Adrenal gland (tissue), 9 donors: ENCODE measurements at regions not wholly inside any gene's neighbourhood (a gene's known extent, or its start where the extent isn't known, plus 50 kb on each side); places are given as distances from the start of the nearest gene placed in this dataset.

Experiments
- DNase-seq, 7 donors: peaks; one replicate each; pipeline ENCODE4 v3.0.0-alpha.2; 2019 to 2020
- H3K27ac ChIP-seq, 5 donors: fragments of 200-600 bp; sonication (generic) in 4 of 5; 1 replicate in 3 of 5; 2 replicates in 2 of 5; pipeline versions ENCODE4 v1.5.1 to v1.8.0; 2016 to 2020; ENCODE audit warnings: mild to moderate bottlenecking in 1 of 5
- H3K27me3 ChIP-seq: fragments of 200-600 bp; 2 replicates; pipeline ENCODE4 v1.8.0; 2021
- H3K36me3 ChIP-seq, 2 donors: fragments of 200-600 bp; replicated peaks in 1 of 2; 1 replicate in 1 of 2; 2 replicates in 1 of 2; pipeline versions ENCODE4 v1.5.1 to v1.8.0; 2018 to 2022
- H3K4me1 ChIP-seq, 2 donors: fragments of 200-600 bp; replicated peaks in 1 of 2; 1 replicate in 1 of 2; 2 replicates in 1 of 2; pipeline versions ENCODE4 v1.5.1 to v1.8.0; 2018 to 2021
- H3K4me3 ChIP-seq, 4 donors: fragments of 200-600 bp; sonication (generic) in 3 of 4; one replicate each; pipeline ENCODE4 v1.5.1; 2016 to 2018
- H3K9me3 ChIP-seq, 3 donors: fragments of 200-600 bp; sonication (generic) in 1 of 3; replicated peaks in 1 of 3; 1 replicate in 2 of 3; 2 replicates in 1 of 3; pipeline versions ENCODE4 v1.5.1 to v1.8.0; 2016 to 2021
- CTCF ChIP-seq, 6 experiments: fragments of 450-650 bp in 4 of 6; fragments of 200-600 bp in 2 of 6; sonication (generic) in 1 of 6; IDR thresholded peaks; 1 replicate in 5 of 6; 2 replicates in 1 of 6; pipeline versions ENCODE4 v1.5.1 to v1.8.0; 2016 to 2021; ENCODE audit warnings: antibody characterized with exemption in 6 of 6, mild to moderate bottlenecking in 2 of 6, moderate library complexity in 1 of 6
- POLR2A ChIP-seq, 2 donors: fragments of 450-650 bp; IDR thresholded peaks; one replicate each; pipeline ENCODE4 v1.6.1; 2017; ENCODE audit warnings: antibody characterized with exemption in 2 of 2, mild to moderate bottlenecking in 2 of 2, moderate library complexity in 1 of 2
- WGBS, 4 donors: extraction: QIAGEN DNeasy Blood & Tissue Kit in 2 of 4; methylation state at CpG; one replicate each; pipeline versions ENCODE4 v1.1.5 to v1.1.7; 2013 to 2017; 5-methylcytosine and 5-hydroxymethylcytosine counted together
- intact Hi-C, 2 donors: fragments of 100-400 bp; cut with DNase I; formaldehyde crosslinking; loops; one replicate each; pipeline versions ENCODE4 v1.14.1 to v1.15.0; 2022 to 2023
- donor health status: healthy with polysubstance abuse.
- donor health status: Bipolar disorder and iron deficiency.
- donor health status: DM: yes; HTN: yes; CAD: no.
- donor health status: DM: no; HTN: no; CAD: no.
- donor health status: DM: no; HTN: no; CAD: no.

GRCh38 chr6:41488433-41489119 lies 57.6 kb upstream of the FOXP4 start:
- no peaks in the 10 kb centered on the region for H3K9me3 ChIP-seq
- no peak overlapping the region for H3K27ac ChIP-seq
- TF ChIP-seq POLR2A (IDR thresholded peaks at IDR 0.05) (no peak), CTCF (IDR thresholded peaks at IDR 0.05) (no peak)
- no peak overlapping the region for H3K4me3 ChIP-seq
- 51 to 64% (median 60%) methylated on average over 11 to 12 of the region's 12 CpGs for WGBS, 4 donors
- DNase-seq, result peak in 1 of 7 donors; percentile 4
- H3K27me3 ChIP-seq, result no peaks in the 10 kb centered on the region
- intact Hi-C loops, result no loop called here
- H3K36me3 ChIP-seq, result no peaks in the 10 kb centered on the region
- no peaks in the 10 kb centered on the region for H3K4me1 ChIP-seq

GRCh38 chr6:41489120-41489851 lies 56.9 kb upstream of the FOXP4 start:
- H3K9me3 ChIP-seq, result no peaks in the 10 kb centered on the region
- no peak overlapping the region for H3K27ac ChIP-seq
- no peak overlapping the region for H3K4me3 ChIP-seq
- no peaks in the 10 kb centered on the region for H3K27me3 ChIP-seq
- H3K4me1 ChIP-seq, result no peaks in the 10 kb centered on the region
- H3K36me3 ChIP-seq, result no peaks in the 10 kb centered on the region
- intact Hi-C loops, result no loop called here
- no peak for DNase-seq
- 67 to 83% (median 75%) methylated on average over 16 of the region's 16 CpGs for WGBS, 4 donors
- no peak for TF ChIP-seq POLR2A (IDR thresholded peaks at IDR 0.05)
- TF ChIP-seq CTCF (IDR thresholded peaks at IDR 0.05), result no peak

GRCh38 chr6:41492261-41492891 lies 53.8 kb upstream of the FOXP4 start:
- intact Hi-C loops, result no loop called here
- WGBS, 4 donors, result 63 to 72% (median 67%) methylated on average over 15 to 16 of the region's 16 CpGs
- no peak for TF ChIP-seq POLR2A (IDR thresholded peaks at IDR 0.05)
- no peak for TF ChIP-seq CTCF (IDR thresholded peaks at IDR 0.05)
- Histone ChIP-seq H3K27me3 (no peaks in the 10 kb centered on the region), H3K4me3 (no peak overlapping the region), H3K9me3 (no peaks in the 10 kb centered on the region), H3K36me3 (no peaks in the 10 kb centered on the region), H3K4me1 (no peaks in the 10 kb centered on the region), H3K27ac (no peak overlapping the region)
- no peak for DNase-seq
